Kidney tubule cell (primary cell): ENCODE measurements at regions not wholly inside any gene's neighbourhood (a gene's known extent, or its start where the extent isn't known, plus 50 kb on each side); places are given as distances from the start of the nearest gene placed in this dataset.
A peak's percentile ranks its signal among the peaks of the same experiment; 100 is the strongest.
"Not testable (repeated sequence)": the region's sequence is repeated elsewhere in the genome, so short reads cannot be mapped to it uniquely, and the experiment has no call there.

ENCODE experiments used
- DNase-seq: peaks from one replicate; pipeline ENCODE4 v3.0.0-alpha.2; 2018; ENCODE audit warnings: low spot score

DNA sequence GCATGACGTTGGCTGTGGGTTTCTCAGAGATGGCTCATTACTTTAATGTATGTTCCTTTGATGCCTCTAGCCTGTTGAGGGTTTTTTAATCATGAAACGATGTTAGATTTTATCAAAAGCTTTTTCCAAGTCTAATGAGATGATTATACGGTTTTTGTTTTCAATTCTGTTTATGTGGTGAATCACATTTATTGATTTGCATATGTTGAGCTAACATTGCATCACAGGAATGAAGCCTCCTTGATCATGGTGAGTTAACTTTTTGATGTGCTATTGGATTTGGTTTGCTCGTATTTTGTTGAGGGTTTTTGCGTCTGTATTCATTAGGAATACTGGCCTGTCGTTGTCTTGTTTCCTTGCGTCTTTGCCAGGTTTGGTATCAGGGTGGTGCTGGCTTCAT is 52.3 kb upstream of the PTPN12 start:
- DNase-seq, result no peak

DNA sequence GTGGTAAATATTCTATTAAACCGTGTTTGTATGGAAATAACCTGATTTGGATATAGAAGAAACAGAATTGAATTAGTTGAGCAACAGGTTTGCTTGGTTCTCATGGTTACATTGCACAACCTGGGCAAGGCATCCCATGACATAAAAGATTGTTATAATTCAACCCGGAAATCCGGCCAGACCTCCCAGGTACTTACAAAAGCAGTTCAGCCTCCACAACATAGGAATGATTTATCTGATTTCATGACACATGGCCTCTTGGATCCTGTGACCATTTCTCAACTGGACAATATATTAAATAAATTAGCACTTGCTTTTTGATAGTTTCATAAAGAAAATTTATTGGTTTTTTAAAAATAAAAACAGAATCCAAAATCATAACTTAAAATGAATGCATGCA is 55.1 kb upstream of the PTPN12 start:
- peak; percentile 93 for DNase-seq

- no peak for DNase-seq
Measured at GRCh38 chr7:77481615-77482014, 55.5 kb upstream of the PTPN12 start.

DNA sequence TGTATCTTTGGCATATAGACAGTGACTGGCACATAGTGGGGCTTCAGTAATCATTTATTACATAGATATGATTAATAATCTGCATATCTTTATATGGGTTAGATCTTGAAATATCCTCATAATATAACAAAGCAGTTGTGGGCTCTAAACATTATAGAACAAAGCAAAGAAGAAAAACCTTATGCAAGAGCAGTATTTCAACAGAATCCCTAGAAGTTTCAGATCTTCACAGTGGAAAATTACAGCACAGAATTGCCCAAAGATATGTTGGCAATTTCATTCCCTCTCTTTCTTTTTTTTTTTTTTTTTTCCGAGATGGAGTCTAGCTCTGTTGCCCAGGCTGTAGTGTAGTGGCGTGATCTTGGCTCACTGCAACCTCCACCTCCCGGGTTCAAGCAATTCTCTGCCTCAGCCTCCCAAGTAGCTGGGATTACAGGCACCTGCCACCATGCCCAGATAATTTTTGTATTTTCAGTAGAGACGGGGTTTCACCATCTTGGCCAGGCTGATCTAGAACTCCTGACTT is 56.9 kb upstream of the PTPN12 start:
- DNase-seq, result not testable (repeated sequence)

DNA sequence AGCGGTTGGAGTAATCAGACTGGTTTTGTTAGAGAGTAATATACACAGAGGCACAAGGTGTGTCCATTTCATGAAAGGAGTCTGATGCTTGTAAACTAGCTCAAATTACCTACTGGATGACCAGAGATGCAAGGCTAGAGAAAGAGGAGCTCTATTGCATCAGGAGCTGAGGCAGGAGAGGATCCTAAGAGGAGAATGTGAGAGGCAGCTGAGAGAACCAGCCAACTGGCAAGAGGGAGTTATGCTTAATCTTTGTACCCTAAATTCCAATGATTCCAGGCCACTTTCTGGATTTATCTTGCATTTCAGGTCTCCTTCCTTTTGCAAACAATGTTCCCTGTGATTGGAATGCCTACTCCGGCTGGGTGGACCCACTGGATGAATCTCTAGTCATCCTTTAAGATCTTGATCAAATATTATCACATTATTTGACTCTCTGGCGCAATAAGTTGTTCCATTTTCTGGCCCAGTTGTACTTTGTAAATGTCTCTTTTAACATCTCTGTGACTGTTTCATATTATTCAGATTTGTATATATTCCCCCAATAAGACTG is 57.5 kb upstream of the PTPN12 start:
- no peak for DNase-seq

- no peak for DNase-seq
Measured at GRCh38 chr7:77476871-77477270, 60.2 kb upstream of the PTPN12 start.

DNA sequence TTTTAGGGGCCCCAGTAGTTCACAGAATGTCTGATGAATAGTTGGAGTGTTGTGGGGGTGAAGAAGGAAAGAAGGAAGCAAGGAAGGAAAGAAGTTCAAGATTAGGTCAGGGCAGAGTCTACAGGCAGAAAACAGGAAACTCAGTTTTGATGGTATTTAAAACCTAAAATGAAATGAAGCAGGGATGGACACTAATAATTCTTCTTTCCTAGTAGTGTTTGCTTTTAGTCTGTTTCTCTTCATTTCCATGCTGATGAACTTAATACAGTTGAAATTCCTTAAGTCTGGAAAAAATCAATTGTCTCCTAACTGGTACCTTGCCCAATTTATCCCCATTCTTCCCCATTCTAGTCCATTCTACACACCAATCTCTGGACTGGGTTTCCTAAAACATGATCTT is 59.0 kb upstream of the GSAP start:
- no peak for DNase-seq

- no peak for DNase-seq
Measured at GRCh38 chr7:77474756-77475155, 58.6 kb upstream of the GSAP start.

DNA sequence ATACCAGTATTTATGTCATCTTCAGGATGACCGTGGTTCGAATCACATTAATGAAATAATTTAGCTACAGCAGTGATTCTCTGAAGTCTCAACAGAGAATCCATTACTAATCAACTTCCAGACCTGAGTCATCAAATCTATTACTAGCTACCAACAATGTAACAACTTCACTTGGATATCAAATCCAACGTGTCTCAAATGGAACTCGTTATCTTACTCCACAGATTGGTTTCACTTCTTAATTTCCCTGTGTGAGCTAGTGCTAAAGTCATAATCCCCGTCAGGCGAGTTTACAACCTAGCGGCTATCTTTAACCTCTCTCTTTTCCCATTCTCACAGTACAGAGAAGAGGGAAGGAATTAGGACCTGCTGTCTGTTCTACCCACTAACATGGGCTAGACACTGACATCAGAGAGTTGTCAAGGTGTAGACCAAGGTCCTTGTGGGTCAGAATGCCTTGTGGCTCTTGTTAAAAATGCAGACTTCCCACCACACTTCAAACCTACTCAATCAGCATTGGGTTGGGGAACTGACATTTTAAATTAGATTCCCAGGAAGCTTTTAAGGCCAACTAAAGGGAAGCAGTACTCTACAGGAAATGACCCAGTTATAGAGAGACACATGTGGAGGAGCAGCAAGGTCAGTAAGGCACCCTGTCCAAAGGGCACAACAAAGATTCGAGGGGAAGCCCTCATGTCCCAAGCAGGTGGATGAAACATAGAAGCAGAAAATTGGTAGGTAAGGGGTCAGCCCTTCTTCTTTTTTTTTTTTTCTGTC is 57.3 kb upstream of the GSAP start:
- DNase-seq, result peak; percentile 39

GRCh38 chr7:77469927-77470326 is 53.8 kb upstream of the GSAP start:
- no peak for DNase-seq

GRCh38 chr7:77467408-77467807 is 51.3 kb upstream of the GSAP start:
- no peak for DNase-seq

- no peak for DNase-seq
Measured at GRCh38 chr7:77466450-77466849, 50.3 kb upstream of the GSAP start.
